Stimulated activated CD8-positive, alpha-beta memory T cell treated with anti-CD3 and anti-CD28 coated beads, Interleukin-12 subunit alpha, Interleukin-12 subunit beta, amount 100 ng/mL, for 1 hour (primary cell): ENCODE measurements at regions not wholly inside any gene's neighbourhood (a gene's known extent, or its start where the extent isn't known, plus 50 kb on each side); places are given as distances from the start of the nearest gene placed in this dataset.

Experiments
- DNase-seq: peaks from one replicate; pipeline ENCODE4 v3.0.0-alpha.2; 2020; ENCODE audit warnings: low read depth

- no peak for DNase-seq
These were observed 1181.8 kb downstream of the EFNB2 start for GRCh38 chr13:105353654-105354053.

- DNase-seq = no peak
These were observed 1186.3 kb downstream of the EFNB2 start for GRCh38 chr13:105349082-105349723.

- DNase-seq = no peak
These were observed 1189.2 kb downstream of the EFNB2 start for GRCh38 chr13:105346141-105346775.

- DNase-seq = no peak
These were observed 1189.7 kb downstream of the EFNB2 start for GRCh38 chr13:105345730-105346129.

GRCh38 chr13:105345131-105345530 is 1190.3 kb downstream of the EFNB2 start:
- no peak for DNase-seq

GRCh38 chr13:105343134-105343806 is 1192.2 kb downstream of the EFNB2 start:
- no peak for DNase-seq

- DNase-seq = no peak
These were observed 1193.1 kb downstream of the EFNB2 start for GRCh38 chr13:105342281-105342820.

- no peak for DNase-seq
These were observed 1193.7 kb downstream of the EFNB2 start for GRCh38 chr13:105341758-105342157.

GRCh38 chr13:105341256-105341655 is 1194.2 kb downstream of the EFNB2 start:
- DNase-seq = no peak

- no peak for DNase-seq
These were observed 1195.3 kb downstream of the EFNB2 start for GRCh38 chr13:105340061-105340606.

- DNase-seq = no peak
These were observed 1196.7 kb downstream of the EFNB2 start for GRCh38 chr13:105338773-105339172.

GRCh38 chr13:105338006-105338405 is 1197.5 kb downstream of the EFNB2 start:
- DNase-seq = no peak

- no peak for DNase-seq
These were observed 1198.5 kb downstream of the EFNB2 start for GRCh38 chr13:105336706-105337576.

- no peak for DNase-seq
These were observed 1201.3 kb downstream of the EFNB2 start for GRCh38 chr13:105334211-105334610.

- no peak for DNase-seq
These were observed 1202.0 kb downstream of the EFNB2 start for GRCh38 chr13:105333416-105333815.

GRCh38 chr13:105329359-105329758 is 1206.1 kb downstream of the EFNB2 start:
- no peak for DNase-seq

- no peak for DNase-seq
These were observed 1207.2 kb downstream of the EFNB2 start for GRCh38 chr13:105328212-105328611.

GRCh38 chr13:105327581-105328126 is 1207.8 kb downstream of the EFNB2 start:
- no peak for DNase-seq

- no peak for DNase-seq
These were observed 1215.6 kb downstream of the EFNB2 start for GRCh38 chr13:105319875-105320274.

- no peak for DNase-seq
These were observed 1218.7 kb downstream of the EFNB2 start for GRCh38 chr13:105316731-105317130.

GRCh38 chr13:105312906-105313305 is 1222.6 kb downstream of the EFNB2 start:
- DNase-seq = no peak

GRCh38 chr13:105311094-105311493 is 1224.4 kb downstream of the EFNB2 start:
- no peak for DNase-seq
